Heart left ventricle (tissue), 13 donors: ENCODE measurements at regions not wholly inside any gene's neighbourhood (a gene's known extent, or its start where the extent isn't known, plus 50 kb on each side); places are given as distances from the start of the nearest gene placed in this dataset.

Experiments used
- CTCF ChIP-seq, 12 donors: fragments of 200-600 bp; sonication (generic) in 4 of 12; IDR thresholded peaks; one replicate each; pipeline versions ENCODE4 v1.5.0 to v1.8.0; 2018 to 2022; ENCODE audit warnings: antibody characterized with exemption in 12 of 12, mild to moderate bottlenecking in 5 of 12
- POLR2A ChIP-seq, 2 donors: fragments of 450-650 bp; IDR thresholded peaks; one replicate each; pipeline ENCODE4 v1.6.1; 2017; ENCODE audit warnings: antibody characterized with exemption in 2 of 2, mild to moderate bottlenecking in 2 of 2, moderate library complexity in 2 of 2
- donor health status: ischemic (EF 13 %, LVEDD 7.1; RV severe dilation, severe dysfunction).
- donor health status: DM: no; HTN: yes; CAD: no.
- donor health status: DM: no; HTN: no; CAD: no.
- donor health status: ischemic (EF 25% LVEDD 6.9; RV normal size, moderate dysfunction).
- donor health status: ischemic (EF 25% LVEDD 5.7; RV mildly dilated, moderate dysfunction).
- donor health status: ischemic (EF 35%, LVEDD 5.7; RV mildly dilated, moderate dysfunction).
- donor health status: nonischemic (EF 11% LVEDD 7.7; RV severe dilation, severe dysfunction).
- donor health status: DM: yes; HTN: yes; CAD: no.
- donor health status: PGD.
- donor health status: ischemic (EF 29% LVEDD 5.4; RV normal size, mild dysfunction).
- donor health status: nonischemic (EF 23%, LVEDD 6.1; RV moderate dilation, normal function).

- no peak for TF ChIP-seq CTCF (IDR thresholded peaks at IDR 0.05)
- TF ChIP-seq POLR2A (IDR thresholded peaks at IDR 0.05): no peak
Observed at GRCh38 chr10:16117305-16117695, 257.0 kb upstream of the MINDY3 start.
